ENCODE measurements at regions not wholly inside any gene's neighbourhood (a gene's known extent, or its start where the extent isn't known, plus 50 kb on each side); places are given as distances from the start of the nearest gene placed in this dataset.
"Not testable (repeated sequence)": the region's sequence is repeated elsewhere in the genome, so short reads cannot be mapped to it uniquely, and the experiment has no call there.

- no peak for FAIRE-seq
- no peak overlapping the region for H3K9ac ChIP-seq (ENCODE audit: control insufficient read depth, extremely low read depth, insufficient read depth, low read length)
- dilution Hi-C loops (cut with MboI; ENCODE audit: extremely low pct_ligation_motif_present, low sequenced_read_pairs), result no loop called here
Measured at GRCh38 chr5:148887123-148887881, 60.9 kb downstream of the ADRB2 start.

DNA sequence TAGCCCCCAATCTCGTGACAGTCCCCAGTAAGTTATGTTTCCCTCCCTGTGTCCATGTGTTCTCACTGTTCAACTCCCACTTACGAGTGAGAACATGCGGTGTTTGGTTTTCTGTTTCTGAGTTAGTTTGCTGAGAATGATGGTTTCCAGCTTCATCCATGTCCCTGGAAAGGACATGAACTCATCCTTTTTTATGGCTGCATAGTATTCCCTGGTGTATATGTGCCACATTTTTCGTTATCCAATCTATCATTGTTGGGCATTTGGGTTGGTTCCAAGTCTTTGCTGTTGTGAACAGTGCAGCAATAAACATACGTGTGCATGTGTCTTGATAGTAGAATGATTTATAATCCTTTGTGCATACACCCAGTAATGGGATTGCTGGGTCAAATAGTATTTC lies 63.5 kb downstream of the ADRB2 start:
- H2AFZ ChIP-seq (ENCODE audit: control insufficient read depth, low read length); H3K36me3 ChIP-seq (ENCODE audit: control insufficient read depth in 2 of 2, extremely low read depth in 1 of 2, insufficient read depth in 2 of 2, low read length in 2 of 2); H4K20me1 ChIP-seq (ENCODE audit: control insufficient read depth, extremely low read depth, insufficient read depth, low read length); H3K4me3 ChIP-seq (ENCODE audit: control insufficient read depth in 2 of 3, extremely low read depth in 1 of 3, insufficient read depth in 2 of 3, low read depth in 1 of 3, low read length in 3 of 3); DNase-seq (ENCODE audit: low read depth, low spot score); H3K79me2 ChIP-seq (ENCODE audit: control insufficient read depth, insufficient read depth, low read length); H3K9me3 ChIP-seq (ENCODE audit: control insufficient read depth, low read depth, low read length); FAIRE-seq; H3K27ac ChIP-seq (ENCODE audit: control insufficient read depth, insufficient read depth, low read length); H3K9me1 ChIP-seq (ENCODE audit: control insufficient read depth, extremely low read depth, insufficient read depth, low read length); H3K9ac ChIP-seq (ENCODE audit: control insufficient read depth, extremely low read depth, insufficient read depth, low read length); H3K4me2 ChIP-seq (ENCODE audit: control insufficient read depth, extremely low read depth, insufficient read depth, low read depth, low read length); H3K4me1 ChIP-seq (ENCODE audit: control insufficient read depth, extremely low read depth, insufficient read depth, low read length); H3K27me3 ChIP-seq (ENCODE audit: control insufficient read depth, extremely low read depth, insufficient read depth, low read length); dilution Hi-C loops (cut with MboI; ENCODE audit: extremely low pct_ligation_motif_present, low sequenced_read_pairs): not testable (repeated sequence)

More at GRCh38 chr5:148887123-148887881, 60.9 kb downstream of the ADRB2 start:
- H3K79me2 ChIP-seq (ENCODE audit: control insufficient read depth, insufficient read depth, low read length), result no peaks in the 10 kb centered on the region
- no peaks in the 10 kb centered on the region for H3K9me1 ChIP-seq (ENCODE audit: control insufficient read depth, extremely low read depth, insufficient read depth, low read length)
- no peaks in the 10 kb centered on the region for H3K9me3 ChIP-seq (ENCODE audit: control insufficient read depth, low read depth, low read length)
- no peak overlapping the region for H3K27ac ChIP-seq (ENCODE audit: control insufficient read depth, insufficient read depth, low read length)
- H2AFZ ChIP-seq (ENCODE audit: control insufficient read depth, low read length), result no peak overlapping the region
- H3K4me2 ChIP-seq (ENCODE audit: control insufficient read depth, extremely low read depth, insufficient read depth, low read depth, low read length), result no peak overlapping the region
- H3K36me3 ChIP-seq (ENCODE audit: control insufficient read depth in 2 of 2, extremely low read depth in 1 of 2, insufficient read depth in 2 of 2, low read length in 2 of 2), result no peaks in the 10 kb centered on the region
- TF ChIP-seq, protein P1, sequence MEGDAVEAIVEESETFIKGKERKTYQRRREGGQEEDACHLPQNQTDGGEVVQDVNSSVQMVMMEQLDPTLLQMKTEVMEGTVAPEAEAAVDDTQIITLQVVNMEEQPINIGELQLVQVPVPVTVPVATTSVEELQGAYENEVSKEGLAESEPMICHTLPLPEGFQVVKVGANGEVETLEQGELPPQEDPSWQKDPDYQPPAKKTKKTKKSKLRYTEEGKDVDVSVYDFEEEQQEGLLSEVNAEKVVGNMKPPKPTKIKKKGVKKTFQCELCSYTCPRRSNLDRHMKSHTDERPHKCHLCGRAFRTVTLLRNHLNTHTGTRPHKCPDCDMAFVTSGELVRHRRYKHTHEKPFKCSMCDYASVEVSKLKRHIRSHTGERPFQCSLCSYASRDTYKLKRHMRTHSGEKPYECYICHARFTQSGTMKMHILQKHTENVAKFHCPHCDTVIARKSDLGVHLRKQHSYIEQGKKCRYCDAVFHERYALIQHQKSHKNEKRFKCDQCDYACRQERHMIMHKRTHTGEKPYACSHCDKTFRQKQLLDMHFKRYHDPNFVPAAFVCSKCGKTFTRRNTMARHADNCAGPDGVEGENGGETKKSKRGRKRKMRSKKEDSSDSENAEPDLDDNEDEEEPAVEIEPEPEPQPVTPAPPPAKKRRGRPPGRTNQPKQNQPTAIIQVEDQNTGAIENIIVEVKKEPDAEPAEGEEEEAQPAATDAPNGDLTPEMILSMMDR (optimal IDR thresholded peaks at IDR 0.05 in 1 of 3, IDR thresholded peaks at IDR 0.05 in 1 of 3, conservative IDR thresholded peaks at IDR 0.05 in 1 of 3; ENCODE audit: extremely low read depth in 1 of 3, insufficient read depth in 2 of 3, low read length in 3 of 3), result no peak
- H4K20me1 ChIP-seq (ENCODE audit: control insufficient read depth, extremely low read depth, insufficient read depth, low read length), result no peaks in the 10 kb centered on the region
- no peaks in the 10 kb centered on the region for H3K27me3 ChIP-seq (ENCODE audit: control insufficient read depth, extremely low read depth, insufficient read depth, low read length)
- DNase-seq (ENCODE audit: low read depth, low spot score), result no peak
- no peaks in the 10 kb centered on the region for H3K4me1 ChIP-seq (ENCODE audit: control insufficient read depth, extremely low read depth, insufficient read depth, low read length)
- H3K4me3 ChIP-seq (ENCODE audit: control insufficient read depth in 2 of 3, extremely low read depth in 1 of 3, insufficient read depth in 2 of 3, low read depth in 1 of 3, low read length in 3 of 3), result no peak overlapping the region

GRCh38 chr5:148895441-148895840 lies 69.0 kb downstream of the ADRB2 start:
- H3K27me3 ChIP-seq (ENCODE audit: control insufficient read depth, extremely low read depth, insufficient read depth, low read length); H3K4me2 ChIP-seq (ENCODE audit: control insufficient read depth, extremely low read depth, insufficient read depth, low read depth, low read length); DNase-seq (ENCODE audit: low read depth, low spot score); H4K20me1 ChIP-seq (ENCODE audit: control insufficient read depth, extremely low read depth, insufficient read depth, low read length); FAIRE-seq; H3K79me2 ChIP-seq (ENCODE audit: control insufficient read depth, insufficient read depth, low read length); dilution Hi-C loops (cut with MboI; ENCODE audit: extremely low pct_ligation_motif_present, low sequenced_read_pairs); H3K4me1 ChIP-seq (ENCODE audit: control insufficient read depth, extremely low read depth, insufficient read depth, low read length); H3K27ac ChIP-seq (ENCODE audit: control insufficient read depth, insufficient read depth, low read length); H2AFZ ChIP-seq (ENCODE audit: control insufficient read depth, low read length); H3K9ac ChIP-seq (ENCODE audit: control insufficient read depth, extremely low read depth, insufficient read depth, low read length); H3K4me3 ChIP-seq (ENCODE audit: control insufficient read depth in 2 of 3, extremely low read depth in 1 of 3, insufficient read depth in 2 of 3, low read depth in 1 of 3, low read length in 3 of 3); H3K9me3 ChIP-seq (ENCODE audit: control insufficient read depth, low read depth, low read length); H3K9me1 ChIP-seq (ENCODE audit: control insufficient read depth, extremely low read depth, insufficient read depth, low read length); H3K36me3 ChIP-seq (ENCODE audit: control insufficient read depth in 2 of 2, extremely low read depth in 1 of 2, insufficient read depth in 2 of 2, low read length in 2 of 2): not testable (repeated sequence)
